DOHH2 (cell line): ENCODE measurements at regions not wholly inside any gene's neighbourhood (a gene's known extent, or its start where the extent isn't known, plus 50 kb on each side); places are given as distances from the start of the nearest gene placed in this dataset.
"Not testable (repeated sequence)": the region's sequence is repeated elsewhere in the genome, so short reads cannot be mapped to it uniquely, and the experiment has no call there.

Source experiments
- H3F3A ChIP-seq: fragments of 200-600 bp; sonication (generic), shearing (Covaris generic); 2 replicates; pipeline ENCODE4 v1.6.0; 2016; ENCODE audit warnings: antibody characterized with exemption, mild to moderate bottlenecking; ENCODE audit not compliant: control insufficient read depth, insufficient read depth
- H3K27ac ChIP-seq: fragments of 200-600 bp; sonication (generic); 2 replicates; pipeline ENCODE4 v1.5.1; 2014; ENCODE audit warnings: low read depth, mild to moderate bottlenecking, low read length, moderate library complexity
- H3K27me3 ChIP-seq: fragments of 200-600 bp; sonication (generic); 2 replicates; pipeline ENCODE4 v1.6.1; 2014; ENCODE audit warnings: mild to moderate bottlenecking, low read length, mixed read lengths; ENCODE audit not compliant: control insufficient read depth
- H3K36me3 ChIP-seq: fragments of 200-600 bp; sonication (generic); 2 replicates; pipeline ENCODE4 v1.6.1; 2014; ENCODE audit warnings: mild to moderate bottlenecking, low read length, moderate library complexity, mixed read lengths; ENCODE audit not compliant: control insufficient read depth
- H3K4me1 ChIP-seq: fragments of 200-600 bp; sonication (generic); 2 replicates; pipeline ENCODE4 v1.6.1; 2014; ENCODE audit warnings: mild to moderate bottlenecking, low read length, mixed read lengths; ENCODE audit not compliant: control insufficient read depth
- H3K4me2 ChIP-seq: fragments of 200-600 bp; sonication (generic); 2 replicates; pipeline ENCODE4 v1.6.0; 2014; ENCODE audit warnings: mild to moderate bottlenecking, low read length, moderate library complexity
- H3K4me3 ChIP-seq: fragments of 200-600 bp; sonication (generic); 2 replicates; pipeline ENCODE4 v1.5.1; 2014; ENCODE audit warnings: mild to moderate bottlenecking, low read length, mixed read lengths
- H3K79me2 ChIP-seq: fragments of 200-600 bp; sonication (generic); 2 replicates; pipeline ENCODE4 v1.6.1; 2014; ENCODE audit warnings: mild to moderate bottlenecking, low read length, mixed read lengths; ENCODE audit not compliant: control insufficient read depth
- H3K9me2 ChIP-seq: fragments of 200-600 bp; sonication (generic); replicated peaks from 2 replicates; pipeline ENCODE4 v1.6.1; 2014; ENCODE audit warnings: mild to moderate bottlenecking, low read length, mixed read lengths; ENCODE audit not compliant: control insufficient read depth
- H3K9me3 ChIP-seq: fragments of 200-600 bp; sonication (generic); 2 replicates; pipeline ENCODE4 v1.6.1; 2014; ENCODE audit warnings: antibody characterized with exemption, low read length, mixed read lengths; ENCODE audit not compliant: control insufficient read depth, insufficient read depth
- H4K20me1 ChIP-seq: fragments of 200-600 bp; sonication (generic); 2 replicates; pipeline ENCODE4 v1.6.0; 2014; ENCODE audit warnings: low read depth, mild to moderate bottlenecking, antibody characterized with exemption, low read length, moderate library complexity; ENCODE audit not compliant: control insufficient read depth, insufficient read depth
- CTCF ChIP-seq: fragments of 200-600 bp; sonication (generic); IDR thresholded peaks from one replicate; pipeline ENCODE4 v1.5.1; 2014; ENCODE audit warnings: antibody characterized with exemption, mild to moderate bottlenecking, low read depth, low read length; ENCODE audit not compliant: poor library complexity, severe bottlenecking
- EZH2phosphoT487 ChIP-seq: fragments of 200-600 bp; sonication (generic); IDR thresholded peaks from 2 replicates; pipeline ENCODE4 v1.6.1; 2017; ENCODE audit warnings: borderline replicate concordance, mild to moderate bottlenecking, antibody characterized with exemption, low read length, moderate library complexity, mixed read lengths

GRCh38 chr7:153412824-153413198 is 639.4 kb upstream of the DPP6 start:
- H3K79me2 ChIP-seq, H3K27ac ChIP-seq, H3F3A ChIP-seq, H4K20me1 ChIP-seq, H3K36me3 ChIP-seq, H3K4me3 ChIP-seq, H3K9me2 ChIP-seq, H3K27me3 ChIP-seq, H3K4me2 ChIP-seq, H3K4me1 ChIP-seq: not testable (repeated sequence)
- H3K9me3 ChIP-seq = peaks cover 14% of the 10 kb centered on the region; the same call in 1 of the 2 replicates

- peaks cover 14% of the 10 kb centered on the region; the same call in 1 of the 2 replicates for H3K9me3 ChIP-seq
- no peaks in the 10 kb centered on the region for H3K27me3 ChIP-seq
- no peaks in the 10 kb centered on the region for H4K20me1 ChIP-seq
- no peaks in the 10 kb centered on the region for H3K79me2 ChIP-seq
- no peaks in the 10 kb centered on the region for H3K36me3 ChIP-seq
- H3K9me2 ChIP-seq = no peaks in the 10 kb centered on the region
- no peaks in the 10 kb centered on the region for H3K4me1 ChIP-seq
- H3F3A ChIP-seq = no peaks in the 10 kb centered on the region
- no peak overlapping the region for H3K4me2 ChIP-seq
- no peak overlapping the region for H3K4me3 ChIP-seq
- no peak overlapping the region for H3K27ac ChIP-seq
- no peak for TF ChIP-seq EZH2phosphoT487
- TF ChIP-seq CTCF = no peak
These were observed 639.0 kb upstream of the DPP6 start for GRCh38 chr7:153413199-153413539.

- Histone ChIP-seq H3K27ac (no peak overlapping the region), H4K20me1 (no peaks in the 10 kb centered on the region), H3K9me3 (peaks cover 14% of the 10 kb centered on the region; the same call in 1 of the 2 replicates), H3K4me3 (no peak overlapping the region), H3K27me3 (no peaks in the 10 kb centered on the region), H3K9me2 (no peaks in the 10 kb centered on the region), H3K4me1 (no peaks in the 10 kb centered on the region), H3K4me2 (no peak overlapping the region), H3K79me2 (no peaks in the 10 kb centered on the region), H3K36me3 (no peaks in the 10 kb centered on the region), H3F3A (no peaks in the 10 kb centered on the region)
- TF ChIP-seq CTCF = no peak
- no peak for TF ChIP-seq EZH2phosphoT487
These were observed 638.5 kb upstream of the DPP6 start for GRCh38 chr7:153413540-153414287.

- H3K27ac ChIP-seq = no peak overlapping the region
- H3K4me1 ChIP-seq = no peaks in the 10 kb centered on the region
- H3K4me2 ChIP-seq = no peak overlapping the region
- no peaks in the 10 kb centered on the region for H3K79me2 ChIP-seq
- H3K36me3 ChIP-seq = no peaks in the 10 kb centered on the region
- H3K27me3 ChIP-seq = no peaks in the 10 kb centered on the region
- no peaks in the 10 kb centered on the region for H4K20me1 ChIP-seq
- H3K9me2 ChIP-seq = no peaks in the 10 kb centered on the region
- TF ChIP-seq EZH2phosphoT487 = no peak
- no peak for TF ChIP-seq CTCF
- H3F3A ChIP-seq = no peaks in the 10 kb centered on the region
- H3K9me3 ChIP-seq = peaks cover 14% of the 10 kb centered on the region; the same call in 1 of the 2 replicates
- no peak overlapping the region for H3K4me3 ChIP-seq
These were observed 637.9 kb upstream of the DPP6 start for GRCh38 chr7:153414288-153414629.
